IPS DF 6.9 (cell line): ENCODE measurements at regions not wholly inside any gene's neighbourhood (a gene's known extent, or its start where the extent isn't known, plus 50 kb on each side); places are given as distances from the start of the nearest gene placed in this dataset.

ENCODE experiments used
- DNase-seq: peaks from one replicate; pipeline ENCODE4 v3.0.0-alpha.2; 2013; ENCODE audit warnings: low read depth, low spot score
- H3K27ac ChIP-seq: one replicate; pipeline ENCODE4 v1.5.1; 2013; ENCODE audit warnings: low read length, control low read depth
- H3K27me3 ChIP-seq: 2 replicates; pipeline ENCODE4 v1.6.1; 2013; ENCODE audit warnings: mild to moderate bottlenecking, low read length; ENCODE audit not compliant: control insufficient read depth, insufficient read depth
- H3K36me3 ChIP-seq: 2 replicates; pipeline ENCODE4 v1.6.1; 2013; ENCODE audit warnings: low read length; ENCODE audit not compliant: control insufficient read depth, insufficient read depth
- H3K4me1 ChIP-seq: 2 replicates; pipeline ENCODE4 v1.6.1; 2013; ENCODE audit warnings: low read length; ENCODE audit not compliant: control insufficient read depth, insufficient read depth
- H3K4me3 ChIP-seq: 2 replicates; pipeline ENCODE4 v1.5.1; 2013; ENCODE audit warnings: mild to moderate bottlenecking, low read length
- H3K9me3 ChIP-seq: 2 replicates; pipeline ENCODE4 v1.6.1; 2013; ENCODE audit warnings: low read length, inconsistent platforms; ENCODE audit not compliant: control insufficient read depth, insufficient read depth
- WGBS: extraction: QIAGEN DNeasy Blood & Tissue Kit; methylation state at CpG from one replicate; pipeline ENCODE4 v1.1.7; 2013; ENCODE audit warnings: mixed read lengths, missing lambda C conversion rate; ENCODE audit not compliant: insufficient read length, insufficient coverage; 5-methylcytosine and 5-hydroxymethylcytosine counted together

DNA sequence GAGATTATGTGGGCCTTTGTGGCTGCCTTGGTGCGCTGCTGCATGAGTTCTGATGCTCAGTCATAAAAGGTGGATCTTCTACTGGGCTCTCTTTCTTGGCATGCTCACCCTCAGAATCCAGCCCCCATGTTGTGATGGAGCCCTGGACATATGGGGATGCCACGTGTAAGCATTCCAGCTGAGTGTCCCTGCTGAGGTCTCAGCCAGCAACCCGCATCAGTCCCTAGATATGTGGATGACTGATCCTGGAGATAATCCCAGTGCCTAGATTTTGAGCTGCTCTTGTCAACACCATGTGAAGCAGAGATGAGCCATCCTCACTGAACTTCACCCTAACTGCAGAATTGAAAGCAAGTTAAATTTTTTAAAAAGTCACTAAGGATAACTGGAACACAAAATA, 390.1 kb downstream of the DMRT2 start:
- no peaks in the 10 kb centered on the region for H3K27me3 ChIP-seq
- DNase-seq: no peak
- H3K36me3 ChIP-seq: no peaks in the 10 kb centered on the region
- no peak overlapping the region for H3K27ac ChIP-seq
- no CpG with 5 or more reads among the region's 3 CpGs for WGBS
- H3K4me1 ChIP-seq: no peaks in the 10 kb centered on the region
- H3K4me3 ChIP-seq: no peak overlapping the region
- no peaks in the 10 kb centered on the region for H3K9me3 ChIP-seq

DNA sequence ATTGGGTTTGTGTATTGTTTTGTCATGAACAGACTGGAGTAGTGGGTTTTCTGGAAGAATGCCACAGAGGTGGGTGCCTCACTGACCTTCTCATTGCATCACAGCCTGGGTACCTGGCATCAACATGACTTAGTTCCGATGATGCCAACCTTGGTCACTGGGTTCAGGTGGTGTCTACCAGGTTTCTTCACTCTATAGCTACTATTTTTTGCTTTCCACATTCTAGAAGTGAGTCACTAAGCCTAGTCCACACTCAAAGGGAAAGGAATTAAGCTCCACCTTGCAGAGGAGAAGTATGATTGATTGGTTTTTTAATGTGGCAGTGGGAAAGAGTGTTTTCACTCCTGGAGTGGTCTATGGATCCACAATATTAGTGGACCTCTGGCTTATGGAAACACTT, 391.9 kb downstream of the DMRT2 start:
- Histone ChIP-seq H3K27me3 (no peaks in the 10 kb centered on the region), H3K27ac (no peak overlapping the region), H3K36me3 (no peaks in the 10 kb centered on the region), H3K9me3 (no peaks in the 10 kb centered on the region), H3K4me1 (no peaks in the 10 kb centered on the region), H3K4me3 (no peak overlapping the region)
- WGBS: no CpG with 5 or more reads among the region's 1 CpG
- DNase-seq: no peak

DNA sequence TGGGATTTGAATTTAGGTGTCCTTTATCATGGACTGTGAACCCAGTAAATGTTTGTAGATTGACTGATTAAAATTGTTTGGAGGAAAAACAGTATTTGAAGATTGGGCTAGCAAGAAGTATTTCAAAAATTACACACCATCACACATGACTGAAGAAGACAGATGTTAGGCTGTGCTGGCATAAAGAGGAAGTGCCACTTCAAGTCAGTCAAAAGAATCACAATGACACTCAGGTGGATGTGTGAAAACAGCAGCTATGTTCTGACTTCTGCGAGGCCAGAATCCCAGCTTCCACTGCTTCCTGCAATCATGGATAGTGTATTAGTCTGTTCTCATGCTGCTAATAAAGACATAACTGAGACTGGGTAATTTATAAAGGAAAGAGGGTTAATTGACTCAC, 393.3 kb downstream of the DMRT2 start:
- H3K4me1 ChIP-seq: no peaks in the 10 kb centered on the region
- H3K36me3 ChIP-seq: no peaks in the 10 kb centered on the region
- no peak overlapping the region for H3K27ac ChIP-seq
- H3K27me3 ChIP-seq: no peaks in the 10 kb centered on the region
- no CpG with 5 or more reads among the region's 1 CpG for WGBS
- DNase-seq: no peak
- no peak overlapping the region for H3K4me3 ChIP-seq
- H3K9me3 ChIP-seq: no peaks in the 10 kb centered on the region

DNA sequence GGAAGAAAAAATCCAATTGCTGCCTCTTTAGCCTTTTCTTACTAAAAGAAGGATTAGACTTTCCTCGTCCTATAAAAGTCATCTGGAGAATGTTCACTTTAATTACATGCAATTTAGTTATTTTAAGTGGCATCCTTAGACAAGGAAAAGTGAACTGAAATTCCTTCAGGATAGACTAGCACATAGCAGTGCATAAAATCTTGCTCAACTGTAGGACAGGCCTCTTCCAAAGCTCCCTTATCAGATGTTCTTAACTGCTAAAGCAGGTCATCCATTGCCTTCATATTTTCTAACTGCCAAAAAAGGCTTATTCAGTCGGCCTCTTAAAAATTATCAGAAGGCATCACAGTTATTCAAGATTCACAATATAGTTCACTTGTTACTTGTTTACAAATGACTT, 396.5 kb downstream of the DMRT2 start:
- Histone ChIP-seq H3K36me3 (no peaks in the 10 kb centered on the region), H3K27me3 (no peaks in the 10 kb centered on the region), H3K27ac (no peak overlapping the region), H3K9me3 (no peaks in the 10 kb centered on the region), H3K4me1 (no peaks in the 10 kb centered on the region), H3K4me3 (no peak overlapping the region)
- no peak for DNase-seq
- WGBS: no CpG with 5 or more reads among the region's 2 CpGs

DNA sequence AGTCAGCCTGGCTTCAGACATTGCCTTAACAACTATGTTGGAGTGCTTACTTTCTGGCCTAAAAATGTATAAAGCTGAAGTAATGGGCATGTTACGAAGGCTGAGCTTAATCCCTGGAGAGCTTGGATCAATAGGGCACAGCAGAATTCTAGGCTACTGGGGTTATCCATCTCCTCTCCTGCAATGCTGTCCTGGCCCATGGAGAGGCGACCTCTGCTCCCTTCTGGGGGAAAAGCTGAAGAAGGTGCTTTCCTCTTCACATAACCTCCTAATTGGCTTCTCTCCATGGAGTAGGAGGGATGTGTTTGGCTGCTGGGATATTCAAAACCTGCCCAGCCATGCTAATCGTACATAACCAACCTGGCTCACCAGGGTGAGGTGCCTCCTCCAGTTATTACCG, 403.5 kb downstream of the DMRT2 start:
- no peak overlapping the region for H3K4me3 ChIP-seq
- H3K36me3 ChIP-seq: no peaks in the 10 kb centered on the region
- H3K9me3 ChIP-seq: no peaks in the 10 kb centered on the region
- H3K27ac ChIP-seq: no peak overlapping the region
- H3K4me1 ChIP-seq: no peaks in the 10 kb centered on the region
- H3K27me3 ChIP-seq: no peaks in the 10 kb centered on the region
- DNase-seq: no peak
- WGBS: no CpG with 5 or more reads among the region's 4 CpGs

DNA sequence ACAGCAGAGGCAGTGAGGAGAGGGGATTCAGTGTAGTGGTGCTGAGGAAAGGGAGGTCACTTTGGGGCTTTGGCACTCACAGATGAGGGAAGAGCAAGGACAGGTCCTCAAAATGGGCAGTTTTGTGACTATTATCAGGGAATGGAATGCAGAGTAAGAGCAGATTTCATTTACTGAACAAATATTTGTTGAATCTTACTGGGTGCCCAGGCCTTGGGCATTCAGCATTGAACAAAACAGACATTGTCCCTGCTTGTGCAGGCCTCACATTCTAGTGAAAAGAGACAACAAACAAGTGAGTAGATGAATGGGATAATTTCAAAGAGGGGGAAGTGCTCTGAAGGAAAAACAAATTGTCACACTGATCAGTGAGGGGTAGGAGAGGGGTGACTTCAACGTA, 404.1 kb downstream of the DMRT2 start:
- no CpG with 5 or more reads among the region's 1 CpG for WGBS
- Histone ChIP-seq H3K27me3 (no peaks in the 10 kb centered on the region), H3K9me3 (no peaks in the 10 kb centered on the region), H3K36me3 (no peaks in the 10 kb centered on the region), H3K4me1 (no peaks in the 10 kb centered on the region), H3K27ac (no peak overlapping the region), H3K4me3 (no peak overlapping the region)
- DNase-seq: no peak

DNA sequence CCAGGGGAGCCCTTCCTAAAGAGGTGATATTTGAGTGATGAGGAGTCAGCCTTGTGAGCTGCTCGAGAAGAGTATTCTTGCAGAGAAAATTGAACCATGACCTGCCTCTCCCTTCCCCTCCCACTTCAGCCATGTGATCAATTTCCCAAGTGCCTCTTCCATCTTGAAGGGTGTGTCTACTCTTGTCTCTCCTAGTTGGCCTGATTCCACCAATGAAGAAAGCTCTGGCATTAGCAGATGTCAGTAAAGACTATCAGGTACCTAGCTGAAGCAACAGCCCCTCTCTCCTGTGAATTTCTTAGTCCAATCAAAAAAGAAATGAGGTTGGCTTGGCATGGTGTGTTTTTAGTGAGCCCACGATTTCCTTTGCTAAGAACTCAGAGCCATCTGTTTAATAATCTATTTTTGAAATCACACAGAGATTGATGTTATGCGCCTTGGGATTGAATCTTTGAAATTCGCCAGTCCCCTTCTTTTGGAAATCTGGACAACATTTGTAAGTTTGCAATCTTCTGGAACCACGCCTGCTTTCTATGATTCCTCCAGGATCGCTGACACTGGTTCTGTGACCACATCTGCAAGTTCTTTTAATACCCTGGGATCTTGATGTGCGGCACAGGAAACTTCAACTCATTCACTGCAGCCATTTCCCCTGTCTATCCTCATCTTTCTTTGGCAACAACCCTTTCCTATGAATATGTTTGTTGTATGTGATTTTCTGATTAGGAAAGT, 404.6 kb downstream of the DMRT2 start:
- WGBS: no CpG with 5 or more reads among the region's 7 CpGs
- Histone ChIP-seq H3K27ac (no peak overlapping the region), H3K36me3 (no peaks in the 10 kb centered on the region), H3K4me1 (no peaks in the 10 kb centered on the region), H3K4me3 (no peak overlapping the region), H3K9me3 (no peaks in the 10 kb centered on the region), H3K27me3 (no peaks in the 10 kb centered on the region)
- DNase-seq: no peak

DNA sequence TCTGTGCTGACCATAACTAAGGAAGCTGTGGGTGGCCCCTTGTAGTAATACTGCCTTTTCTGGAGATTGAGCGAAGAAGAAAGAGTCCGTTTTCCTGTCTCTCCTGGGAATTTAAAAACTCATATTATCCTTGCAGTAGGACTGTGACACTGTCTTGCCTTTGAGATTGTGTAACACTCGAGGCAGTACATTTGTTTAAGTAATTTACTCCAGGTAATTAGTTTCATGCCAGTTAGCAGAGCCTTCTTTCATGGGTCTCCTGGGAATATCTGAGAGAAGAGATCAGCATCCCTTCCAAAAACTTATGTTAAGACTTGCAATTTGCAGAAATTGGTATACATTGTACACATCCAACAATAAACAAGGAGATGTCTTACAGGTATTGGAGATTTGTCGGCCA, 405.6 kb downstream of the DMRT2 start:
- Histone ChIP-seq H3K4me3 (no peak overlapping the region), H3K4me1 (no peaks in the 10 kb centered on the region), H3K27me3 (no peaks in the 10 kb centered on the region), H3K36me3 (no peaks in the 10 kb centered on the region), H3K27ac (no peak overlapping the region), H3K9me3 (no peaks in the 10 kb centered on the region)
- WGBS: no CpG with 5 or more reads among the region's 4 CpGs
- DNase-seq: no peak

DNA sequence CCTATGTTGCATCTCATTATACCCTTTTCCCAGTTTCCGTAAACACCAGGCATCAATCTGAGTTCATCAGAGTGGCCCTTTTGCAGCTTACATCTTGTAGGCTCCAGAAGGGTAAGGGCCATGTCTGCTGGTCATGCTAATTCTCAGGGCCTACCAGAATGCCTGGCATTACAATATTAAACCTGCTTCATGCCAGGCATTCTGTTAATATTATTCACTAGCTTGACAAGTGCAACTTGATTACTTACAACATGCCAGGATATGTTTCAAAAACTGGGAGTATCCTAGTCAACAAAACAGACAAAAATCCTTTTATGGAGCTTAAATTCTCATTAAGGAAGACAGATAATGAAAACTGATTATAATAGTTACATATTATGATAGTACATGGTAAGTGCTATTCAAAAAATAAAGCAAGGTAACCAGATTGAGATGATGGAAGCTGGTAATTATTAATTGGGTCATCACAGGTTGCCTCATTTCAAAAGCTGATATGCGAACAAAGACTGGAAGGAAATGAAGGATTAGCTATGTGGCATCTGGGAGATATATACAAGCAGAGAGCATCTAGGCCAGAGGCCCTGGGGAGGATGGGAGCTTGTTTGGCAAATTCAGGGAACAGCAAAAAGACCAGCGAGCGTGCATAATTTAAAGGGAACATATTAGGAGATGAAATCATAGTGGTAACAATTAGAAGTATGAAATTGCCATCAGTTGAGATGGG, 406.3 kb downstream of the DMRT2 start:
- Histone ChIP-seq H3K4me3 (no peak overlapping the region), H3K36me3 (no peaks in the 10 kb centered on the region), H3K9me3 (no peaks in the 10 kb centered on the region), H3K27ac (no peak overlapping the region), H3K4me1 (no peaks in the 10 kb centered on the region), H3K27me3 (no peaks in the 10 kb centered on the region)
- no peak for DNase-seq
- no CpG with 5 or more reads among the region's 4 CpGs for WGBS

DNA sequence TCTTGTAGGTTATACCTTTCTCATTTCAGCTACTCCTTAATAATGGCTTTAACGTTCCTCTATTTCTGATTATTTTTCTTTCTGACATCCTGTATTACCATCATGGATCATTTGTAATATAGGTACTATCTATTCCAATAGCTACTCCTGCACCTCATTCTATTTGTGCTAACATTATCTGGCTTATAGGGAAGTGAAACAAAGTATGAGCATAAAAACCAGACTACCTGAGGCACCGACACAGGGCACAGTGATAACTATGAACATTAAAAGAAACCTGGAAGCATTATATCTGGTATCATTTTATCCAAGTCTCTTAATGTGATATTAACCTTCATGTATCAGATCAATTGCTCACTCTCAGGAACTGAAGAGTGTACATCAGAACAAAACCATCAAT, 407.3 kb downstream of the DMRT2 start:
- no peaks in the 10 kb centered on the region for H3K4me1 ChIP-seq
- no peaks in the 10 kb centered on the region for H3K27me3 ChIP-seq
- no CpG with 5 or more reads among the region's 2 CpGs for WGBS
- H3K9me3 ChIP-seq: no peaks in the 10 kb centered on the region
- DNase-seq: no peak
- no peaks in the 10 kb centered on the region for H3K36me3 ChIP-seq
- H3K4me3 ChIP-seq: no peak overlapping the region
- H3K27ac ChIP-seq: no peak overlapping the region

DNA sequence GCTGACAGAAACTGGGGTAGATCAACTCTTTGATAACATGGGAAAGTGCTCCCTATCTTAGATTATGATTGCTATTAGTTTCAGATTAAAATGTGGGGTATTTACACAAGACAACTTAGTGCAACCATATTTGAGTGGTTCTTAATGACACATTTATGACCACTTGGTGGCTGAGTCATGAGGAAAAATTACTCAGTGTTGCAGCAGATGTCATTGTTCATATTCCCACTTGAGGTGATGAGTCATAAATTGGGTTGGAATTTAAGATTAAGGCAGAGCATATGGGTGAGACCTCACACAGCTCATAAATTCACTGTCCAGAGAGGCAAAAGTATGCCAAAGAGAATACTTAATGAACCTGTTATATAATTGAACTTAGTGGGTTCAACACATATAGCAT, 408.3 kb downstream of the DMRT2 start:
- Histone ChIP-seq H3K9me3 (no peaks in the 10 kb centered on the region), H3K27ac (no peak overlapping the region), H3K27me3 (no peaks in the 10 kb centered on the region), H3K4me3 (no peak overlapping the region), H3K36me3 (no peaks in the 10 kb centered on the region), H3K4me1 (no peaks in the 10 kb centered on the region)
- no peak for DNase-seq
